Mesenchymal stem cell (in vitro differentiated cells and primary cell): ENCODE measurements at regions not wholly inside any gene's neighbourhood (a gene's known extent, or its start where the extent isn't known, plus 50 kb on each side); places are given as distances from the start of the nearest gene placed in this dataset. TPM values are rescaled to one million over a fixed set of nuclear protein-coding genes. Genes with fewer than 3 reads are reported as not detected.

ENCODE experiments used
- small RNA-seq: library from polyadenylated mRNA; stranded (forward); fragments of <200 nt; extraction: miRNeasy Mini kit (QIAGEN cat#:217004); gene quantifications from one replicate; pipeline ENCODE3, GENCODE V24; 2013; ENCODE audit warnings: low read depth

Small RNA genes lying in the stretch of these regions (small RNA-seq; reads per million reads assigned to genes)
- gene RNA5SP49, result not detected
